ENCODE measurements at regions not wholly inside any gene's neighbourhood (a gene's known extent, or its start where the extent isn't known, plus 50 kb on each side); places are given as distances from the start of the nearest gene placed in this dataset.

GRCh38 chr4:127498366-127498765 is 134.4 kb upstream of the INTU start:
- Histone ChIP-seq H3K9me3 (no peaks in the 10 kb centered on the region), H3K27ac (no peak overlapping the region), H3K4me1 (peaks cover 0 to 4% (median 0%) of the 10 kb centered on the region in 4 donors), H3K27me3 (no peaks in the 10 kb centered on the region), H3K4me3 (no peak overlapping the region), H3K36me3 (no peaks in the 10 kb centered on the region)
- no peak for DNase-seq
- TF ChIP-seq POLR2A (IDR thresholded peaks at IDR 0.05) = no peak
- no peak for TF ChIP-seq POLR2AphosphoS5 (IDR thresholded peaks at IDR 0.05)
- no peak for TF ChIP-seq EP300 (IDR thresholded peaks at IDR 0.05)
- TF ChIP-seq CTCF (IDR thresholded peaks at IDR 0.05) = no peak
- intact Hi-C loops (cut with DNase I) = no loop called here

GRCh38 chr4:127500242-127500641 is 132.5 kb upstream of the INTU start:
- Histone ChIP-seq H3K27me3 (no peaks in the 10 kb centered on the region), H3K4me3 (no peak overlapping the region), H3K27ac (no peak overlapping the region), H3K36me3 (no peaks in the 10 kb centered on the region), H3K9me3 (no peaks in the 10 kb centered on the region), H3K4me1 (peaks cover 0 to 6% (median 2%) of the 10 kb centered on the region in 4 donors)
- TF ChIP-seq POLR2AphosphoS5 (IDR thresholded peaks at IDR 0.05) (no peak), CTCF (IDR thresholded peaks at IDR 0.05) (no peak), EP300 (IDR thresholded peaks at IDR 0.05) (no peak), POLR2A (IDR thresholded peaks at IDR 0.05) (no peak)
- no peak for DNase-seq
- WGBS, 2 donors = 77 to 81% methylated on average over 2 of the region's 2 CpGs
- intact Hi-C loops (cut with DNase I) = no loop called here

- no peaks in the 10 kb centered on the region for H3K27me3 ChIP-seq
- intact Hi-C loops (cut with DNase I) = no loop called here
- no peak overlapping the region for H3K27ac ChIP-seq
- H3K9me3 ChIP-seq = no peaks in the 10 kb centered on the region
- no peak overlapping the region for H3K4me3 ChIP-seq
- H3K4me1 ChIP-seq = peaks cover 0 to 8% (median 2%) of the 10 kb centered on the region in 4 donors
- DNase-seq = no peak
- no peak for TF ChIP-seq POLR2A (IDR thresholded peaks at IDR 0.05)
- TF ChIP-seq POLR2AphosphoS5 (IDR thresholded peaks at IDR 0.05) = no peak
- no peak for TF ChIP-seq CTCF (IDR thresholded peaks at IDR 0.05)
- TF ChIP-seq EP300 (IDR thresholded peaks at IDR 0.05) = no peak
- H3K36me3 ChIP-seq = no peaks in the 10 kb centered on the region
These were observed 131.7 kb upstream of the INTU start for GRCh38 chr4:127501103-127501502.

- TF ChIP-seq CTCF (IDR thresholded peaks at IDR 0.05) (no peak), POLR2AphosphoS5 (IDR thresholded peaks at IDR 0.05) (no peak), EP300 (IDR thresholded peaks at IDR 0.05) (no peak), POLR2A (IDR thresholded peaks at IDR 0.05) (no peak)
- H3K4me3 ChIP-seq = no peak overlapping the region
- no peak overlapping the region for H3K27ac ChIP-seq
- WGBS, 2 donors = 45 to 71% methylated on average over 2 of the region's 2 CpGs
- intact Hi-C loops (cut with DNase I) = no loop called here
- H3K9me3 ChIP-seq = no peaks in the 10 kb centered on the region
- no peaks in the 10 kb centered on the region for H3K36me3 ChIP-seq
- peaks cover 0 to 8% (median 2%) of the 10 kb centered on the region in 4 donors for H3K4me1 ChIP-seq
- H3K27me3 ChIP-seq = no peaks in the 10 kb centered on the region
- DNase-seq = no peak
These were observed 129.6 kb upstream of the INTU start for GRCh38 chr4:127503111-127503510.

GRCh38 chr4:127505203-127505602 is 127.6 kb upstream of the INTU start:
- H3K4me1 ChIP-seq = peaks cover 0 to 8% (median 2%) of the 10 kb centered on the region in 4 donors
- WGBS, 2 donors = 7 to 24% methylated on average over 1 of the region's 1 CpG
- H3K27me3 ChIP-seq = no peaks in the 10 kb centered on the region
- no peaks in the 10 kb centered on the region for H3K36me3 ChIP-seq
- no peak for DNase-seq
- intact Hi-C loops (cut with DNase I) = no loop called here
- H3K27ac ChIP-seq = no peak overlapping the region
- TF ChIP-seq POLR2AphosphoS5 (IDR thresholded peaks at IDR 0.05) (no peak), EP300 (IDR thresholded peaks at IDR 0.05) (no peak), POLR2A (IDR thresholded peaks at IDR 0.05) (no peak), CTCF (IDR thresholded peaks at IDR 0.05) (no peak)
- H3K9me3 ChIP-seq = no peaks in the 10 kb centered on the region
- H3K4me3 ChIP-seq = no peak overlapping the region
